HEK293 (cell line): ENCODE measurements at regions not wholly inside any gene's neighbourhood (a gene's known extent, or its start where the extent isn't known, plus 50 kb on each side); places are given as distances from the start of the nearest gene placed in this dataset.

ENCODE experiments used
- CTCF ChIA-PET: fragments of 350-600 bp; formaldehyde crosslinking; extraction: SDS; loops from one replicate; lab custom pipeline; 2021; ENCODE audit warnings: antibody characterized with exemption; lab: Yijun Ruan, JAX
- POLR2A ChIA-PET: fragments of 300-600 bp; formaldehyde crosslinking; extraction: SDS; loops from one replicate; lab custom pipeline; 2020; ENCODE audit warnings: antibody characterized with exemption, inconsistent platforms; lab: Yijun Ruan, JAX
- H3K27ac ChIP-seq: fragments of 200-500 bp; sonication (Bioruptor generic); 2 replicates; pipeline ENCODE4 v1.5.1; 2014; ENCODE audit warnings: low read depth, low read length, control low read depth, inconsistent platforms; ENCODE audit errors: extremely low read depth
- H3K36me3 ChIP-seq, 2 experiments: fragments of 200-500 bp in 1 of 2; sonication (Bioruptor generic) in 1 of 2; 1 replicate in 1 of 2; 2 replicates in 1 of 2; pipeline ENCODE4 v1.5.1; 2014 to 2017; ENCODE audit warnings: inconsistent platforms in 2 of 2, low read length in 2 of 2; ENCODE audit not compliant: control insufficient read depth in 2 of 2, insufficient read depth in 1 of 2
- H3K4me1 ChIP-seq: fragments of 200-500 bp; sonication (Bioruptor generic); 2 replicates; pipeline ENCODE4 v1.5.1; 2014; ENCODE audit warnings: mild to moderate bottlenecking, low read length, inconsistent platforms; ENCODE audit not compliant: control insufficient read depth, insufficient read depth
- H3K4me3 ChIP-seq: 2 replicates; pipeline ENCODE4 v1.5.1; 2011; ENCODE audit warnings: low read depth, mild to moderate bottlenecking, control low read depth, low read length, moderate library complexity
- H3K9me3 ChIP-seq: fragments of 200-500 bp; sonication (Bioruptor generic); 2 replicates; pipeline ENCODE4 v1.5.1; 2014; ENCODE audit warnings: low read depth, low read length, inconsistent platforms; ENCODE audit not compliant: control insufficient read depth, insufficient read depth
- GFI1B ChIP-seq: fragments of 450-650 bp; formaldehyde crosslinking; IDR thresholded peaks from 2 replicates; pipeline ENCODE4 v1.5.1; 2016; ENCODE audit warnings: missing biosample characterization, missing genetic modification characterization
- HOXC10 ChIP-seq: sonication (generic); formaldehyde crosslinking; IDR thresholded peaks from 2 replicates; pipeline ENCODE4 v1.8.1; 2023; ENCODE audit warnings: mild to moderate bottlenecking, missing genetic modification reagents
- IKZF3 ChIP-seq: fragments of 450-650 bp; IDR thresholded peaks from 2 replicates; pipeline ENCODE4 v1.5.0; 2018; ENCODE audit warnings: missing biosample characterization, mild to moderate bottlenecking, missing genetic modification characterization, moderate library complexity
- MEIS1 ChIP-seq: sonication (generic); formaldehyde crosslinking; IDR thresholded peaks from 2 replicates; pipeline ENCODE4 v1.8.1; 2022; ENCODE audit warnings: missing genetic modification reagents, mild to moderate bottlenecking, borderline replicate concordance
- SETDB1 ChIP-seq: IDR thresholded peaks from one replicate; pipeline ENCODE4 v1.6.1; 2017; ENCODE audit warnings: mild to moderate bottlenecking, low read length, moderate library complexity, mixed read lengths; ENCODE audit not compliant: insufficient read length
- SP7 ChIP-seq: fragments of 450-650 bp; formaldehyde crosslinking; IDR thresholded peaks from 2 replicates; pipeline ENCODE4 v1.5.1; 2016; ENCODE audit warnings: missing biosample characterization, missing genetic modification characterization
- ZBTB1 ChIP-seq: fragments of 450-650 bp; formaldehyde crosslinking; IDR thresholded peaks from 2 replicates; pipeline ENCODE4 v1.5.1; 2016; ENCODE audit warnings: missing biosample characterization, missing genetic modification characterization
- ZBTB20 ChIP-seq: fragments of 450-650 bp; formaldehyde crosslinking; IDR thresholded peaks from 2 replicates; pipeline ENCODE4 v1.5.1; 2016; ENCODE audit warnings: missing biosample characterization, missing genetic modification characterization
- ZNF157 ChIP-seq: fragments of 450-650 bp; formaldehyde crosslinking; IDR thresholded peaks from 2 replicates; pipeline ENCODE4 v1.5.1; 2016; ENCODE audit warnings: missing biosample characterization, missing genetic modification characterization
- ZNF18 ChIP-seq: fragments of 450-650 bp; formaldehyde crosslinking; IDR thresholded peaks from 2 replicates; pipeline ENCODE4 v1.5.1; 2016; ENCODE audit warnings: missing biosample characterization, missing genetic modification characterization
- ZNF2 ChIP-seq: fragments of 450-650 bp; formaldehyde crosslinking; IDR thresholded peaks from 2 replicates; pipeline ENCODE4 v1.5.1; 2016; ENCODE audit warnings: missing biosample characterization, missing genetic modification characterization
- ZNF211 ChIP-seq: fragments of 450-650 bp; formaldehyde crosslinking; IDR thresholded peaks from 2 replicates; pipeline ENCODE4 v1.5.1; 2016; ENCODE audit warnings: low read depth, missing biosample characterization, missing genetic modification characterization
- ZNF311 ChIP-seq: fragments of 450-650 bp; formaldehyde crosslinking; IDR thresholded peaks from 2 replicates; pipeline ENCODE4 v1.5.1; 2017; ENCODE audit warnings: missing biosample characterization, missing genetic modification characterization, borderline replicate concordance
- ZNF513 ChIP-seq: fragments of 450-650 bp; IDR thresholded peaks from 2 replicates; pipeline ENCODE4 v1.5.1; 2018; ENCODE audit warnings: missing biosample characterization, missing genetic modification characterization
- ZNF518A ChIP-seq: fragments of 450-650 bp; formaldehyde crosslinking; conservative IDR thresholded peaks from 2 replicates; pipeline ENCODE4 v1.5.1; 2016; ENCODE audit warnings: low read depth, missing biosample characterization, missing genetic modification characterization
- ZNF600 ChIP-seq: fragments of 450-650 bp; formaldehyde crosslinking; IDR thresholded peaks from 2 replicates; pipeline ENCODE4 v1.5.1; 2016; ENCODE audit warnings: missing biosample characterization, missing genetic modification characterization
- ZNF747 ChIP-seq: fragments of 450-650 bp; formaldehyde crosslinking; IDR thresholded peaks from 2 replicates; pipeline ENCODE4 v1.5.1; 2016; ENCODE audit warnings: missing biosample characterization, missing genetic modification characterization
- ZNF791 ChIP-seq: fragments of 450-650 bp; formaldehyde crosslinking; IDR thresholded peaks from 2 replicates; pipeline ENCODE4 v1.5.1; 2016; ENCODE audit warnings: missing biosample characterization, missing genetic modification characterization

- TF ChIP-seq ZNF518A (tag by site-specific recombination) (no peak), HOXC10 (CRISPR knock-in tag) (no peak), ZNF747 (tag by site-specific recombination) (no peak), ZBTB1 (tag by site-specific recombination) (no peak), ZNF600 (tag by site-specific recombination) (no peak), SP7 (tag by site-specific recombination) (no peak), ZBTB20 (tag by site-specific recombination) (no peak), ZNF211 (tag by site-specific recombination) (no peak), MEIS1 (CRISPR knock-in tag) (no peak), ZNF18 (tag by site-specific recombination) (no peak)
- TF ChIP-seq, all 188 proteins: peak for 0
Measured at GRCh38 chr12:129984106-129984505, 80.3 kb upstream of the TMEM132D start (continued).

GRCh38 chr12:129987841-129988240 lies 84.0 kb upstream of the TMEM132D start:
- H3K27ac ChIP-seq = no peak overlapping the region
- TF ChIP-seq ZNF311 (tag by site-specific recombination) = no peak
- TF ChIP-seq ZNF157 = no peak
- TF ChIP-seq ZNF2 (tag by site-specific recombination) = no peak
- TF ChIP-seq ZNF791 (tag by site-specific recombination) = no peak
- TF ChIP-seq IKZF3 (tag by site-specific recombination) = no peak
- TF ChIP-seq, all 188 proteins: peak for 0
- Histone ChIP-seq H3K9me3 (no peaks in the 10 kb centered on the region), H3K4me3 (no peak overlapping the region), H3K36me3 (no peaks in the 10 kb centered on the region), H3K4me1 (no peaks in the 10 kb centered on the region)
- ChIA-PET POLR2A (no interaction called here), CTCF (interaction anchor here (0.8 kb wide), 1 partner anchor 39 kb away, joined by 3 read pairs; no protein-coding TSS in a partner anchor)

- Histone ChIP-seq H3K9me3 (no peaks in the 10 kb centered on the region), H3K27ac (no peak overlapping the region), H3K4me1 (no peaks in the 10 kb centered on the region), H3K36me3 (no peaks in the 10 kb centered on the region), H3K4me3 (no peak overlapping the region)
- ChIA-PET POLR2A (no interaction called here), CTCF (no interaction called here)
- TF ChIP-seq SETDB1 (no peak), GFI1B (tag by site-specific recombination) (no peak), ZNF513 (tag by site-specific recombination) (peak; percentile 76)
Measured at GRCh38 chr12:129994634-129995033, 90.8 kb upstream of the TMEM132D start.
